Progenitor cell of endocrine pancreas (in vitro differentiated cells): ENCODE measurements at regions not wholly inside any gene's neighbourhood (a gene's known extent, or its start where the extent isn't known, plus 50 kb on each side); places are given as distances from the start of the nearest gene placed in this dataset.
"Not testable (repeated sequence)": the region's sequence is repeated elsewhere in the genome, so short reads cannot be mapped to it uniquely, and the experiment has no call there.

Experiments
- DNase-seq: peaks from one replicate; pipeline ENCODE4 v3.0.0; 2021; ENCODE audit warnings: low spot score; ENCODE audit not compliant: unreplicated experiment
- H3K27ac Mint-ChIP-seq: 2 replicates; pipeline ENCODE4 v1.8.0; 2021; ENCODE audit warnings: mild to moderate bottlenecking, moderate library complexity, mixed read lengths
- H3K27me3 Mint-ChIP-seq: 2 replicates; pipeline ENCODE4 v1.8.0; 2021; ENCODE audit warnings: mixed read lengths
- H3K36me3 Mint-ChIP-seq: 2 replicates; pipeline ENCODE4 v1.8.0; 2022; ENCODE audit warnings: mixed read lengths; ENCODE audit not compliant: insufficient read depth
- H3K4me1 Mint-ChIP-seq: 2 replicates; pipeline ENCODE4 v1.8.0; 2021; ENCODE audit warnings: low read depth, mixed read lengths
- H3K4me3 Mint-ChIP-seq: 2 replicates; pipeline ENCODE4 v1.8.0; 2021; ENCODE audit warnings: low read depth, mild to moderate bottlenecking, moderate library complexity, mixed read lengths
- H3K9me3 Mint-ChIP-seq: 2 replicates; pipeline ENCODE4 v1.8.0; 2021; ENCODE audit warnings: low read depth, mixed read lengths
- CTCF ChIP-seq: fragments of 200-600 bp; sonication (generic); IDR thresholded peaks from one replicate; pipeline ENCODE4 v1.5.0; 2021; ENCODE audit warnings: antibody characterized with exemption, mild to moderate bottlenecking; ENCODE audit not compliant: unreplicated experiment

GRCh38 chr9:136599811-136600660 is 54.2 kb upstream of the NOTCH1 start:
- no peak for DNase-seq
- Mint-ChIP-seq H3K27ac (no peak overlapping the region), H3K36me3 (no peaks in the 10 kb centered on the region), H3K9me3 (no peaks in the 10 kb centered on the region), H3K27me3 (peaks cover 21% of the 10 kb centered on the region), H3K4me1 (peaks cover 27% of the 10 kb centered on the region), H3K4me3 (no peak overlapping the region)
- TF ChIP-seq CTCF, result no peak

- H3K4me3 Mint-ChIP-seq, result no peak overlapping the region
- H3K9me3 Mint-ChIP-seq, result no peaks in the 10 kb centered on the region
- peaks cover 21% of the 10 kb centered on the region for H3K27me3 Mint-ChIP-seq
- peak overlapping the region; percentile 22 for H3K27ac Mint-ChIP-seq
- no peak for TF ChIP-seq CTCF
- no peaks in the 10 kb centered on the region for H3K36me3 Mint-ChIP-seq
- peaks cover 30% of the 10 kb centered on the region for H3K4me1 Mint-ChIP-seq
- no peak for DNase-seq
Observed at GRCh38 chr9:136599074-136599531, 53.3 kb upstream of the NOTCH1 start.

GRCh38 chr9:136598390-136599073 is 52.7 kb upstream of the NOTCH1 start:
- not testable (repeated sequence) for H3K4me3 Mint-ChIP-seq, H3K9me3 Mint-ChIP-seq, H3K36me3 Mint-ChIP-seq, DNase-seq
- peak overlapping the region; percentile 22 for H3K27ac Mint-ChIP-seq
- peaks cover 30% of the 10 kb centered on the region for H3K4me1 Mint-ChIP-seq
- H3K27me3 Mint-ChIP-seq, result peaks cover 20% of the 10 kb centered on the region

DNA sequence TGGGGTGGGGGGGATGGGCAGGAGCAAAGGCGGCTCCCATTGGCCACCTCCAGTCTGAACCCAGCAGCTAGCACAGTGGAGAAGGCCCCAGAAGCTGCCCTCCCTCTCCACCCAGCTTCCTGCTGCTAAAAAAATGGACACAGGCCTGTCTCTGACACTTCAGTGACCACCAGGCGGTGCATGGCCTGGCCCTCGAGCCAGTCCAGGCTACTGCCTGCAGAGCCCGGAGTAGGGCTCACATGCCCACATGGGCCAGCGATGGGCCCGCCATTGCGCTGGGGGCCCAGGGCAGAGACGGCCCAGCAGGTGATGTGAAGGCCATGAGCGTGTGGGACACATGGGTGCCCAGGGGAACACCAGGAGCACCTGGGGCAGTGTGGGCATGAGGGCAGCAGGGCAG is 52.1 kb upstream of the NOTCH1 start:
- Mint-ChIP-seq H3K27me3 (peaks cover 18% of the 10 kb centered on the region), H3K9me3 (no peaks in the 10 kb centered on the region), H3K4me1 (peaks cover 30% of the 10 kb centered on the region), H3K36me3 (no peaks in the 10 kb centered on the region), H3K4me3 (no peak overlapping the region), H3K27ac (no peak overlapping the region)
- no peak for TF ChIP-seq CTCF
- no peak for DNase-seq

DNA sequence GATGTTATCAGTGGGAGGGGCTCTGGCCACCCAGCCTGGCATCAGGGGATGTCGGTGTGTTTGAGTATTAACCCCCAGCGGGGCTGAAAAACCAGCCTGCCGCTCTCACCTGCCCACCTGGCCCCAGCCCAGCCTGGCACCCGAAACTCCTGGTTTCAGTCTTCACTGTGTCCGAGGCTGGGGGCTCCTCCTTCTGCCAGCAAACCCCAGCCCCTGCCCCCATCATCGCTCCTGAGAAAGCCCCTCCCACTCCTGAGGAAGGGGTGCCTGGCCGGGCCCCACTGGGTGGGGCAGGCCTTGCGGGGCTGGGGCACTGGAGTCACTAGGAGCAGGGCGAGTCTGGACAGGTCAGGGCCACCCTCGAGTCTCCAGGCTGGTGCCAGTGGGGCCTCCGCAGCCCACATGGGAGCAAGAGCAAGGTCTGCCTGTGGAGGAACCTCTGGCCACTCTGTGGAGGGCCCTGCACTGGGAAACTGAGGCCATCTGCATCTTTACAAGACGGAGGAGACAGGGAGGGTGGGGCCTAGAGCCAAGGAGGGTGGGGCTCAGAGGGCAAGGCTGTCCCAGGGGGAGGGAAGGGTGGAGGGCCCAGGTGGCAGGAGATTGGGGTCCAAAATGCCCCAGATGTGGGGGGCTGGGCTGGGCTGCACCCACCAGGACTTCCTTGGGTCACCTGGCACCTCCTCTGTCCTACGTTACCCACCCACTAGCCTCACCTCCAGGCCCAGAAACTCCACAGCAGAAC is 51.5 kb upstream of the NOTCH1 start:
- no peak overlapping the region for H3K4me3 Mint-ChIP-seq
- no peak for TF ChIP-seq CTCF
- DNase-seq, result no peak
- peaks cover 26% of the 10 kb centered on the region for H3K4me1 Mint-ChIP-seq
- no peaks in the 10 kb centered on the region for H3K9me3 Mint-ChIP-seq
- H3K36me3 Mint-ChIP-seq, result no peaks in the 10 kb centered on the region
- peaks cover 12% of the 10 kb centered on the region for H3K27me3 Mint-ChIP-seq
- H3K27ac Mint-ChIP-seq, result peak overlapping the region; percentile 56
